22Rv1 (cell line): ENCODE measurements at regions not wholly inside any gene's neighbourhood (a gene's known extent, or its start where the extent isn't known, plus 50 kb on each side); places are given as distances from the start of the nearest gene placed in this dataset.

ENCODE experiments used
- H3K27ac ChIP-seq: fragments of 450-650 bp; 2 replicates; pipeline ENCODE4 v1.5.1; 2017
- CTCF ChIP-seq: fragments of 450-650 bp; IDR thresholded peaks from 2 replicates; pipeline ENCODE4 v1.5.1; 2017; ENCODE audit warnings: mild to moderate bottlenecking
- ZFX ChIP-seq: fragments of 450-650 bp; IDR thresholded peaks from 2 replicates; pipeline ENCODE4 v1.6.1; 2017; ENCODE audit warnings: antibody characterized with exemption, borderline replicate concordance

- H3K27ac ChIP-seq, result no peak overlapping the region
- no peak for TF ChIP-seq ZFX
- TF ChIP-seq CTCF, result no peak
These were observed 222.2 kb downstream of the C11orf87 start for GRCh38 chr11:109644152-109644551.

DNA sequence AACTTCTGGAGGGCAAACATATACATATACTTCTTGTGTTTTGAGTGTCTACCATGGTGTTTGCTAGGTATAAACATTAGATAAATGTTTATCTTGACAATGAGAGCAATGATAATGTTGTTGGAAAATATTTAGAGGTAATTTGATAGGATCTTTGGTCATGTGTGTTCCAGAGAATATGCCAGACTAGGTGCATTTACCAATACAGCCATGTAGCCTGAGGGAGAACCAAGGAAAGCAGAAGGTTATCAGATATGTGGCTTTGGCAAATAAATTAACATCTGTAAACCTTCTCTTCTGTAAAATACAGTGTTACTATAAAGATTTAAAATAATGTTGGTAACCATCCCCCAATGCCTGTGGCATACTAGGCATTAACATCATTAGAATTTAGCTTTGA lies 226.8 kb downstream of the C11orf87 start:
- no peak overlapping the region for H3K27ac ChIP-seq
- no peak for TF ChIP-seq CTCF
- TF ChIP-seq ZFX, result no peak

GRCh38 chr11:109654091-109654490 lies 232.1 kb downstream of the C11orf87 start:
- TF ChIP-seq ZFX (no peak), CTCF (no peak)
- H3K27ac ChIP-seq, result no peak overlapping the region

GRCh38 chr11:109658190-109658589 lies 236.2 kb downstream of the C11orf87 start:
- TF ChIP-seq CTCF, result no peak
- no peak for TF ChIP-seq ZFX
- no peak overlapping the region for H3K27ac ChIP-seq

DNA sequence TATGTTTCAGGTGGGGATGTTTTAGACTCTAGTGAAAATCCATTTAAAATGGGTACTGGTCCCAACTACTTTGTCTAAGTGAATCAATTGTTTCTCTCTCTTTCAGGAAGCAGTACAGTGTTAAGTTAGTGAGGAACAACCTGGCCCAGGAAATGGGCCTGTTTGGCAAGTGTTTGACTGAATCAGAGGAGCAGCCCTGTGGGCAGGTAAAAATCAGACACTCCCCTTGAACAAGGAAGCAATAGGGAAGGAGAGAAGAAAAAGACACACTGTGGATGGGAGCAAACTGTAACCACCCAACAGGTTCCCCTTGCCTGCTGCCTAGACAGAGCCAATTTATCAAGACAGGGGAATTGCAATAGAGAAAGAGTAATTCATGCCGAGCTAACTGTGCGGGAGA lies 245.7 kb downstream of the C11orf87 start:
- no peak for TF ChIP-seq CTCF
- H3K27ac ChIP-seq, result no peak overlapping the region

DNA sequence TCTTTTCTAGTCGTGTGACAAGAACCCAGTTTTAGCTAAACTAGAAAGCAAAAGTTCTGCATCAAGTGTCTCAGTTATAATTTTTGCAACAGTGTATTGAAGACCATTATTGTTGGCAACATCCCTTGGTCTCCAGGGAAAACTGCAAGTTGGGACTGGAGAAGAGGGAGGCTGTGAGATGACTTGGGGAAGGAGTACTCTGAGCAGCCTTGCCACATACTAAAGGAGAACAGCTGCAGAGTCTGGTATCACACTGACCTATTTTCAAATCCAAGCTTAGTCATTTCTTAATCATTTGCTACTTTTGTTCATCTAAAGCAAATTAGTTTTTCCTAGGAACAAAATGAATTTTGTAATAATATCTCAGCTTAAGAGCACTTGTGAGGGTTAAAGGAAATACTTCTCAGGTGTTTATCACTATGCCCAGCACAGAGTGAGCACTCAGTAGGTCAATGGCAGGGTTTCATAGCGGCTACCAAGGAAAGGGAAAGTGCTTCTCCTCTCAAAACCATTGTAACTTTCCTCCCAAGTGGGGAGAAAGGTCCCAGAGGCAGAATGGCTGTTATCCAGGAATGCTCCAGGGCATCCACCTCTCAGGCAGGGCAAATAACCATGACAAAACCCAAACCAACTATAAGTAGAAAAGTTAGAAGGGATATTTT lies 247.1 kb downstream of the C11orf87 start:
- H3K27ac ChIP-seq, result no peak overlapping the region
- TF ChIP-seq ZFX (no peak), CTCF (no peak)

- no peak for TF ChIP-seq CTCF
- TF ChIP-seq ZFX, result no peak
- no peak overlapping the region for H3K27ac ChIP-seq
These were observed 255.2 kb downstream of the C11orf87 start for GRCh38 chr11:109677231-109677630.
